ENCODE measurements at regions not wholly inside any gene's neighbourhood (a gene's known extent, or its start where the extent isn't known, plus 50 kb on each side); places are given as distances from the start of the nearest gene placed in this dataset.
A peak's percentile ranks its signal among the peaks of the same experiment; 100 is the strongest.

DNA sequence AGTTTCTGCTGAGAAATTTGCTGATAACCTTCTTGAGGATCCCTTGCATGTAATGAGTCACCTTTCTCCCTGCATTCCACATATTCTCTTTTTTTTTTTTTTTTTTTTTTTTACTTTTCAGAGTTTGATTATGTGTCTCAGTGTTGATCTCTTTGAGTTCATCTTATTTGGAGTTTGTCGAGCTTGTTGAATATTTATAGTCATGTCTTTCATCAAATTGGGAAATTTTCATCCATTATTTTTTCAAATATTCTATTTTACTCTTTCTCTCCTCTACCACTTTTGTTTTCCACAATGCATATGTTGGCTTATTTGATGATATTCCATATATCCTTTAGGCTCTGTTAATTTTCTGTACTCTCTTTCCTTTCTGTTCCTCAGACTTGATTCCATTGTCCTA lies 136.1 kb downstream of the MAD2L1 start:
- DNase-seq, result no peak

DNA sequence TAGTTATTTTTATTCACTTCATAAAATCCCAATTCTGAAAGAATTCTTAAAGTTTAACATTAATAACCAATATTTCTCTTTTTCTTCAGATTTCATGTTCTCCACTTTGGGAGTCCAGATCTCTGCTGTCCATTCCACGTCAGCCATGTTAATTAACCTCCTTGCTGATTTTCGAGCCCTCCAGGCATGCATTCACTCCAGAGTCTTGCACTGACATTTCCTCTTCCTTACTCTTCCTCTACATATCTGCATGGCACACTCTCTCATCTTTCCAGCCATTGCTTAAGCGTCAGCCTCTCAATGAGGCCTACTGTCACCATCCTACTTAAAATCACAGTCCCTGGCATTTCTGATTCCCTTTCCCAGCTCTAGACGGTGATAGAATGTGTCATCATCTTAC lies 144.8 kb downstream of the MAD2L1 start:
- no peak for DNase-seq

DNA sequence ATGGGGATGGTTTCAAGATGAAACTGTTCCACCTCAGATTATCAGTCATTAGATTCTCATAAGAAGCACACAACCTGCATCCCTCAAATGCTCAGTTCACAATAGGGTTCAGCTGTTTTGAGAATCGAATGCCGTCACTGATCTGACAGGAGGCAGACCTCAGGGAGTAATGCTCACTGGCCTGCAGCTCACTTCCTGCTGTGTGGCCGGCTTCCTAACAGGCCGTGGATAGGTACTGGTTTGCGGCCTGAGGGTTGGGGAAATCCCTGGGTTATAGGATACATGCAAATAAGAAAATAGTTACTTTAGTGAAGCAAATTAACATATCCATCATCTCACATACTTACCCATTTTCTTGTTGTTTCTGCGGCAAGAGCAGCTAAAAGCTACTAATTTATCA lies 160.4 kb downstream of the MAD2L1 start:
- no peak for DNase-seq

GRCh38 chr4:119898211-119898610 lies 168.4 kb downstream of the MAD2L1 start:
- DNase-seq, result peak; percentile 17

DNA sequence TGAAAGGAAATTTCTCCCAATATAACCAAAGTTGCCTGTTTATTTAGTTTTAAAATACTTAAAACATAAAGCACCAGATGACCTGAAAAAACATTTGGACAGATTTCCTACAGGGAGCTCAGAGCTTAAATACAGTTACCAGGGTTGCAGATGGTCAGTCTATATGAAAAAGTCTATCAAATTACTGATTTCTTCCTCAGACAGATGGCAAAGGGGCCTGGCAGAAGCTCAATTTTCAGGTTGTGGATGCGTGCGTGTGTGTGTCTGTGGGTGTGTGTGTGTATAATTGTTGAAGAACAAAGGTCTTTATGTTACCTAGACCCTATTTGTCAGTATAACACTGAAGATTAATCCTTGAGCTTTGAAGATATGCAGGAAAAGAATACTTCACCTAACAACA lies 169.4 kb downstream of the MAD2L1 start:
- peak; percentile 21 for DNase-seq

DNA sequence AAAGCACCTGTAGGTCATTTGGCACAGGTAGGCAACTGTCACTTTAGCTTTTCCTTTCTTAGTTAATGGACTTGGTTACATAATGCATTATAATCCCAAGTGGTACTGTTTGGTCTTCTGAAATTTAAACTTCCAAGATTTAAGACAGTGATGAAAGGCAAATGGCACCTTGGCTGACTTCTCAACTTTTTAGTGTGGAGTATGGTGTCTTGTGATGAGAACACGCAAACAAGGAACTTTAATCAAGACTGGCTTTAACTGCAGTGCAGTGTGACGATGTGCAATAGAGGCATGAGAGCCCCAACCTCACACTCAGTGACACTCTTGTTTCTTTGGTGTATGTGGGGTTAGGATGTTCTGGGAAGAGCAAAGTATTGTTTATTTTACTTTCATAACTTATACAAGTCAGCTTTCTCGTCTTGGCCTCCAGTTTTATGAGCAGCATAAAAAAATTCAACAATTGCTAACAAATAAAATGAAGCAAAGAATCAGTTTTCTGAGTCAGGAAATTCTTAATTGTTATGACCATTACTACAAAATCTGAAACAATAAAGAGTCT lies 171.9 kb downstream of the MAD2L1 start:
- no peak for DNase-seq

DNA sequence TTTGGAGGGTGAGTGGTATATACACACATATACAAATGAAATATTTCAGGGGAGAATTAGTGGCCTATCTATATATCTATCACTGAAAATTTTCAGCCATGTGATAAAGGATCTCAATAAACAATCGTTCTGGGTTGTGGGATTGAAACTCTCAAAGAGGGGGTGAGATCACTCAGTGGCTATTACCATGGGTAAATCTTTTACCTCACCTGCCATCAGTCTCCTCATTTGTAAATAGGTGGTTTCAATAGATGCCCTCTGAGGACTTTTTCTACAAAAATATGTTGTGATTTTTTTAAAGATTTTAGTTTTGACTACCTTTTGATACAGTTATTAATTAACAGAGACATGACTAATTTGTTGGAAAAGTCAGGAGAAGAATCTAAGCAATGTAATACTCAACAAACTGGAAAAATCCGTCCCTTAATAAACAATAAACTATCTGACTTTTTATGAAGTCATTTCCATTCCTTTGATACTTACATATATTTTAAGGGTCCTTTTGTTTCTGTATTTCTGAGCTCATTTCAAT lies 192.8 kb downstream of the MAD2L1 start:
- DNase-seq, result no peak

DNA sequence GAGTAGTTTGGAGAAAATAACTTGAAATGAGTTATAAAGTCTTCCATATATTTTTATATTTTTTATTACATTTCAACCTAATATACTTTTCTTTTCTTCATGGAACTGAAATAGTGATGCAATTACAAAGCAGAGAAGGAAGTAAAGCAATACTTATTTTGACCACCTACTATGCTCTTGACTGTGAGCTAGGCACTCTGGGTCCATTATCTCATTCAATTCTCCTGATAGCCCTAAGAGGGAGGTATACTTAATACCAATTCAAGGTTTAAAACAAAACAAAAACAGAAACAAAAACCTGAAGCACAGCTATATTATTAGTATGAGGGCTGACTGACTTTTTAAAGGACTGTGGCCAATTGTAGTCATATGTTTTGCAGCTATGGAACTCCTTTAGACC lies 193.5 kb downstream of the MAD2L1 start:
- DNase-seq, result no peak

DNA sequence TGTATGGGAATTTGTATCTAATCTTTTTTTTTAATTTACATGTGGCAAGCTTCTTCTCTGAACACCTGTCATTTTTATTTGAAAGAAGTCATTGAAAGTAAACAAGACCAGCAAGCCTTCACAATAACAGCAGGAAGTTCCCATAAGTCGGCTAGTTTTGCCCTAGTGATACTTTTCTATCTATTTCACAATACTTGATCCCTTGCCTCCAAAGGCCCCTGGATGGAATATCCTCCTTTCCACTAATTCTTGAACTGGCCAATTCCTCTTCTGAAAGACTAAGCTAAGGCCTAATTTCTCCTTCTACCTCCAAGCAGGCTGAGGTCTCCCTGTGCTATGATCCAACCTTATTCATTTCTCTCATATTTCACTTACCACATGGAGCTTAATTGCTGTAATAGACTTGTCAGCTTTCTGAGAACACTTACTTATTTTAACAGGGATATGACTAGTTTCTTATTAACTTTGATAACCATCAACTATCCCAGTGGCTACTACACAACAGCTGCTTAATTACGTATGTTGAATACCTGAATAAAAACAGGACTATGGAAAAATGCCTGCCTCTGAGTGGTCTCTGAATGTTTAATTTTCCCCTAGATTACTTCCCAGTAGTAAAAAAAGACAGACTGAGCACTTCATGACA lies 194.2 kb downstream of the MAD2L1 start:
- no peak for DNase-seq

DNA sequence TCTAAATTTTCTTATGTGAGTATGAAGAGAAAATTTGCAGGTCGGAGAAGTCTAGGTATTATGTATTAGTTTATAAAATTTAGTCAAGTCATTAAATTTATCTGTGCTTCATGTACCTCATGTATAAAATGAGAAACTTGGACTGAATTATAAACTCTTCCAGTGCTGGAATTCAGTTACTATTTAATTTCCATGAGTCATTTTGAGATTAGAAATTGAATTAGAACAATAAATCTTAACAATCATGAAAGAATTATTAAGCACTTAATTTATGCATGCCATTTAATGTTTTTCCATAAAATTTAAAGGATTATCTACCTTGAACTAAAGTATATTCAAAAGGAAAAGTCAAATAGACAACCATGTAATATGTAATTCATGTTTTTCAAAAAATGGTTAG lies 195.8 kb downstream of the MAD2L1 start:
- no peak for DNase-seq

DNA sequence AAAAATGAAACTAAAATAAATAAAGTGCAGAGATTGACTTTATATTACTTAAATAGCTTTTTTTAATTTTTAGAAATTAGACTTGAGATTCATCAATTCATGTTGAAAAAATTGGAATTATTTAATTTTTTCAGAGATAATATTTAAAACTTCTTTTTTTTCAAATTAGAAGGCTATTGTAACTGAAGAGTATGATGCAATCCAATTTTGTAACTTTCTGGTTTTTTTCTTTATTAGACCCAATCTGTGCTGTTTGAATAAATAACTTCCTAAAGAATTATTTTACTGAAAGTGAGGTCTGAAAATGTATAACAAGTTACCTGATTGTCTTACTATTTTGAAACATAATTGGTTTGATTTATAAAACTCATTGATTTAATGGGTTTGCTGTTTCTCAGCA lies 200.9 kb downstream of the MAD2L1 start:
- DNase-seq, result no peak

DNA sequence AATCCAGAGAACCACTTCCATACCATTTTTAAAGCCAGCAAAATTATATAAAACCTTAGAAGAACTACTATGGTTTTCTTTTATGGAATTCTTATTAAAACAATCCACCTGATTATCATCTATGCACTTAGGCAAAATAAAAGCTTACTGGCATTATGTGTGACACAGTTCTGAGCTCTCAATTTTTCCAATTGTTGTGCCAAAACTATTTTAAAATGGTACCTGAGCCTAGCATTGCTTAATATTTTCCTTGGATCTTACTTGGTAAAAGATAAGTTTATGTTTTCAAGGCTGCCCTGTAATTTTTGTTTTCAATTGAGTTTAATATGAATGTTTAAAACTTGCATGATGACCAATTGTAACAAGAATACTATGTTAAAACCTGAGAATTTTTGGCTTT lies 201.3 kb downstream of the MAD2L1 start:
- no peak for DNase-seq

- peak; percentile 43 for DNase-seq
Measured at GRCh38 chr4:119861731-119862130, 204.9 kb downstream of the MAD2L1 start.

DNA sequence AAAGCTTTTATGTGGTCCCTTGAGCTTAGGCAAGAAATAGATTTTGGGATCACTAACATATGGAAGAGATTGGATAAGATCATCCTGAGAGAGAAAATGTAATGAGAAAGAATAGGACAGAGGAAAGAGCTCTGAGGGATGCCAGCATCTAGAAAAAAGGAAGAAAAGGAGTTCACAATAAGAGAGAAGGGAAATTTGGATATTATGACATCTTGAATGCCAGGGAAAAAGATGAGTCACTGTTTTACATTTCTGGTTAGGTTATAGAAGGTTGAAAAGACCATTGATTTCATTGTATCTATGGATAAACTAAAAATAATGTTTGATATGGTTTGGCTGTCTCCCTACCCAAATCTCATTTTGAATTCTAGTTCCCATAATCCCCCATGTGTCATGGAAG lies 208.5 kb downstream of the MAD2L1 start:
- DNase-seq, result no peak

GRCh38 chr4:119854364-119854763 lies 212.3 kb downstream of the MAD2L1 start:
- no peak for DNase-seq

GRCh38 chr4:119851649-119852048 lies 215.0 kb downstream of the MAD2L1 start:
- no peak for DNase-seq

DNA sequence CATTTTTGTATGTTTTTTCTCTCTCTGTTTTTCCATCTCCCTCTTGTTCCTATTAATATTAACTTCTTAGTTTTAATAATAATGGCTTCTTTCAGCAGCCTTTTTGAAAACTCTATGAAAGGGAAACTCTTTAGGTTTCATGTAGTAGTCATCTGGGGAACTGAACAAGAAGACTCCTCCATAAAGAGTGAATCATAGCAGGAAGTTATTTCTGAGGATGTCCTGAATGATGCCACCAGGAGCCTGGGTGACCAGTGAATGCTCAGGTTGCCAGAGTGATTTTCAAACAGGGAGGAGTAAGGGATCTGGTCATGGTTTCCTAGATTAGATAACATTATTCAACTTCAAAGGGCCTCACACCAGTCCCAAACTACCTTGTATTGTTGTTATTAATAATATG lies 212.8 kb upstream of the PDE5A start:
- no peak for DNase-seq

DNA sequence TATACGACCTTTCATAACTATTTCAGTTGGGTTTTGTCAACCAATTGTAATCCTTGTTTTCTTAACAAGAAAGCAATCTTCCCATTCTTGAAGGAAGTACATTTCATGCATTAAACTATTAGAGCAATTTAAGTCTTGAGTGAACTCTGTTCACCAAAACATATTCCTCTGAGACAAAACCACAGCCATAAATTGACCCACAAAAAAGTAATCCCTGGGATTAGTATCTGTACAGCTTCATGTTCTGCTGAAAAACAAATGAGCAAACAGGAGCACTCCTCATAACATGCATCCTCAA lies 207.0 kb upstream of the PDE5A start:
- no peak for DNase-seq

- no peak for DNase-seq
Measured at GRCh38 chr4:119834906-119835612, 206.5 kb upstream of the PDE5A start.

DNA sequence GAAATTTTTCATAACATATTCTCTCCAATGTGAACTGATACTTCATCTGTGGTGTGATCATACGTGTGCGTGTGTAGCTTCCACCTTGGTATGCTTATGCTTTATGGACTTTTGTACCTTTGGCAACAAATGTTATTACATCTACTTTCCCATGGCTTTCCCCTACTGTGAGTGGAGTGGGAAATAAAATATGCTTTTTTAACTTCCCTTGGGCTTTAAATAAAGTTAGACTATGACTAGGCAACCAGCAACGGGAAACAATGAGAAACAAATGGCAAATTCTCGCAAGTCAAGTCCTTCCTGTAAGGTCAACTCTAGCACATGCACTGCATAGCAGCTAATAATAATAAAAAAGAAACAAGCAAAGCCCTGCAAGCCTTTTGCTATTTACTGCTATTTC lies 205.0 kb upstream of the PDE5A start:
- no peak for DNase-seq

GRCh38 chr4:119832776-119833175 lies 204.2 kb upstream of the PDE5A start:
- DNase-seq, result no peak

DNA sequence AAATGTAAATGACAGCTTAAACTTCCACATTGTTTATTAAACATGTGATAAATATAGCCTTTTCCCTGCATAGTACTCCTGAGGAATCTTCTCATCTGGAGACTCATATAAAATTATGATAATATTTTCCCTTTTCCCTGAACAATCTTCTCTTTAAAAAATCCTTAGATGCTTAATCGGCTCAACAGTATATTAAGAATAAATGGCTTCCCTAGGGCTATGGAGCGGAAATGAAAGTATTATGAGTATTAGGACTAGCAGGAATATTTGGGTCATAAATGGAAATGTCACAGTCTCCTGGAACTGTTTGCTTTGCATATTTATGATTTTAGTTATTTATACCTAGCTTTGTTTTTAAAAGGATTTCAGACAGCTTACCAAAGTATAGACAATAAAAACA lies 200.7 kb upstream of the PDE5A start:
- DNase-seq, result no peak

- no peak for DNase-seq
Measured at GRCh38 chr4:119825696-119826095, 197.1 kb upstream of the PDE5A start.

GRCh38 chr4:119823891-119824290 lies 195.3 kb upstream of the PDE5A start:
- DNase-seq, result no peak

- no peak for DNase-seq
Measured at GRCh38 chr4:119823045-119823444, 194.4 kb upstream of the PDE5A start.
